Epithelial cell of proximal tubule (primary cell): ENCODE measurements at regions not wholly inside any gene's neighbourhood (a gene's known extent, or its start where the extent isn't known, plus 50 kb on each side); places are given as distances from the start of the nearest gene placed in this dataset.
"Not testable (repeated sequence)": the region's sequence is repeated elsewhere in the genome, so short reads cannot be mapped to it uniquely, and the experiment has no call there.

Experiments
- DNase-seq: peaks from one replicate; pipeline ENCODE4 v3.0.0-alpha.2; 2011; ENCODE audit warnings: low read depth
- H3K4me3 ChIP-seq: 2 replicates; pipeline ENCODE4 v1.5.1; 2011; ENCODE audit warnings: low read depth, mild to moderate bottlenecking, low read length
- TF ChIP-seq, protein P1 (sequence below): conservative IDR thresholded peaks from 2 replicates; pipeline ENCODE4 v1.5.1; 2012; ENCODE audit warnings: low read depth, mild to moderate bottlenecking, low read length

DNA sequence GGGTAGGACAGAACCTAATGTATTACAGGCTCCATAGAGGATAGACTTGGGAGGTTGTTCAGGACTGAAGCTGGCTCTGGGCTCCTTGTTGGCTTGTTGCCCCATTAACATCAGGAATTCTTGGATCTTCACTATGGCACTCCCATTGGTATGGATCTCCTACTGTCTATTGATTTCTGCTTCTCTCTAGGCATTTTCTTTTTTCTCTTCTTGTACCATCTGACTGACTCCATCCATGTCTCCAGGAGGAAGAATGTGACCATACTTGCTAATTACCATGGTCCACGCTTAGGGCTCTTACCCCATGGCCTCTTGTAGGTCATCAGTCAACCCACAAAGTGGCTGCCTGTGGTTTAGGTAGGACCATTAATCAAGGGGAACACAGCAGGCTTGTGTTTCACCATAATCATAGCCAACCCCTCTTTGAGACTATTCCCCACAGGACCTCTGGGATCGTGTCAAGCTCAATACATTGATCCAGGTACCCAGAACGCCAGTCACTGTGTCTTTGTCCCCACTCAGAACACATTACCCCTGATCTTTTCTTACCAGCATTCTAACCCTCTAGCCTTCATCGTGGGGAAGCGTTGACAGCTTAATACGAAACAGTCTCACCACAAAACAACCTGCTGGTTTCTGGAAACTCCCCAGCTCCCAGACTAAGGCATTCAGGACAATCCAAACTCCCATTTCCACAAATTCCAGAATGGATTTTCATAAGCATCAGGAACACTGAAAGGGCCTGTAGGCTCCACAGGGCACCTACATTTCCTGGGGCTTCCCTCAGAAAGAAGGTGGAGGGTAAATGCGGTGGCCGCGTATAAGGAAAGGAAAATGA is 97.1 kb downstream of the ETS2 start:
- DNase-seq = no peak
- TF ChIP-seq, protein P1, sequence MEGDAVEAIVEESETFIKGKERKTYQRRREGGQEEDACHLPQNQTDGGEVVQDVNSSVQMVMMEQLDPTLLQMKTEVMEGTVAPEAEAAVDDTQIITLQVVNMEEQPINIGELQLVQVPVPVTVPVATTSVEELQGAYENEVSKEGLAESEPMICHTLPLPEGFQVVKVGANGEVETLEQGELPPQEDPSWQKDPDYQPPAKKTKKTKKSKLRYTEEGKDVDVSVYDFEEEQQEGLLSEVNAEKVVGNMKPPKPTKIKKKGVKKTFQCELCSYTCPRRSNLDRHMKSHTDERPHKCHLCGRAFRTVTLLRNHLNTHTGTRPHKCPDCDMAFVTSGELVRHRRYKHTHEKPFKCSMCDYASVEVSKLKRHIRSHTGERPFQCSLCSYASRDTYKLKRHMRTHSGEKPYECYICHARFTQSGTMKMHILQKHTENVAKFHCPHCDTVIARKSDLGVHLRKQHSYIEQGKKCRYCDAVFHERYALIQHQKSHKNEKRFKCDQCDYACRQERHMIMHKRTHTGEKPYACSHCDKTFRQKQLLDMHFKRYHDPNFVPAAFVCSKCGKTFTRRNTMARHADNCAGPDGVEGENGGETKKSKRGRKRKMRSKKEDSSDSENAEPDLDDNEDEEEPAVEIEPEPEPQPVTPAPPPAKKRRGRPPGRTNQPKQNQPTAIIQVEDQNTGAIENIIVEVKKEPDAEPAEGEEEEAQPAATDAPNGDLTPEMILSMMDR = no peak
- H3K4me3 ChIP-seq = no peak overlapping the region

- TF ChIP-seq, protein P1 = no peak
- DNase-seq = no peak
Measured at GRCh38 chr21:38900499-38900898, 94.8 kb downstream of the ETS2 start.

DNA sequence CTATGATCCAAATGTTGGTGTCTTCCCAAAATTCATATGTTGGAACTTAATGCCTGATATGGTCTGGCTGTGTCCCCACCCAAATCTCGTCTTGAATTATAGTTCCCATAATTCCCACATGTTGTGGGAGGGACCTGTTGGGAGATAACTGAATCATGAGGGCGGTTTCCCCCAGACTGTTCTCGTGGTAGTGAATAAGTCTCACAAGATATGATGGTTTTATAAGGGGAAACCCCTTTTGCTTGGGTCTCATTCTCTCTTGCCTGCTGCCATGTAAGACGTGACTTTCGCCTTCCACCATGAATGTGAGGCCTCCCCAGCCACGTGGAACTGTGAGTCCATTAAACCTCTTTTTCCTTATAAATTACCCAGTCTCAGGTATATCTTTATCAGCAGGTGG is 94.3 kb downstream of the ETS2 start:
- not testable (repeated sequence) for H3K4me3 ChIP-seq, DNase-seq

More at GRCh38 chr21:38900499-38900898, 94.8 kb downstream of the ETS2 start:
- no peak overlapping the region for H3K4me3 ChIP-seq

DNA sequence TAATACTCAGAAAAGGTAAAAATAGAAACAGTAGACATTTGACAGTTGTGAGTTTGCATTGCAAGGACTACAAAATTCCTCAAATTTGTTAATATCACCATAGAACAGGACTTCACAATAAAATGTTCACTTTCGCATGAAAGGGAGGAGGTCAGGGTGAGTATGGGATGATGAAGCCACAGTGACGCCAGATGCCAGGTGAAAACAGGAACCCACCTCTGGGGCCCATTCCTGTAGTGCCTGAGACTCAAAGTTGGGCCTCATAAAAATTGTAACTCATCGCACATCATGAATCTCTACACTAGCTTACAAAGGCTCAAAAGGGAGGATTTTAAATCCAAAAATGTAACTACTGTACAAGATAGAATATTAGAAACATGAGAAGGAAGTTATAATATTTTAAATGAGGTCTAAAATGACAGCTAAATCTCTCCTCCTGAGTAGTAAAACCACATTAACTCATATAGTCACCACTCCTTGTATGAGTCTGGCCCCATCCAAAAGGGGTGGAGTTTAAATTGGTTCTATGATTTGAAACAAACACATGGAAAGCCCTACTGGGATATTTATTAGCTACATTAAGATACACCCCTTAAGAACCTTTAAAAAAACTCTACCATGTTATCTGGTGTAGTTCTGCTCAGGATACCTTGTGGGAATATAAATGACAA is 93.7 kb downstream of the ETS2 start:
- TF ChIP-seq, protein P1 = no peak
- no peak for DNase-seq

DNA sequence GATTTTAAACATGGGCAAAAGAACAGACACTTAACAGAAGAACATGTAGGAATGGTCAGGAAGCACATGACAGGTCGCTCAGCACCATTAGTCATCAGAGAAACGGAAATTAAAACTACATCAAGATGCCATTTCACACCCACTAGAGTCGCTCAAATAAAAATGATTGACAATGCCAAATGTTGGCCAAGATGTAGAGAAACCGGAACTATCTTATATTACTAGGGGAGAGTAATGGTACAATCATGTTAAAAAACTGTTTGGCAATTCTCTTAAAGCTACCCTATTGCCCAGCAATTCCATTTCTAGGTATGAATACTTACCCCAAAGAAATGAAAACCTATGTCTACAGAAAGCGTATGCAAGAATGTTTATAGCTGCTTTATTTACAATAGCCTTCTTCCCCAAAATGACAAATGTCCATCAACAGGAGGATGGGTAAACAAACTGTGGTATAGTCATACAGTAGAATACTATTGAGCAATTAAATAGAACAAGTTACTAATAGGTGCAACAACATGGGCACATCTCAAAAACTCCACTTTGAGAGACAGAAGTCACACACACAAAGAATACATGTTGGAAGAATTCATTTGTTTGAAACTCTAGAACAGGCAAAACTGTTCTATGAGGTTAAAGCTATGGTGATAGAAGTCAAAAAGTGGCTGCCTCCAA is 92.8 kb downstream of the ETS2 start:
- TF ChIP-seq, protein P1 = no peak
- no peak for DNase-seq
- no peak overlapping the region for H3K4me3 ChIP-seq

More for the DNA sequence above, 93.7 kb downstream of the ETS2 start:
- H3K4me3 ChIP-seq = no peak overlapping the region

- TF ChIP-seq, protein P1 = no peak
- DNase-seq = no peak
- H3K4me3 ChIP-seq = no peak overlapping the region
Measured at GRCh38 chr21:38897532-38898421, 92.0 kb downstream of the ETS2 start.
